Activated T-helper 1 cell treated with anti-CD3 and anti-CD28 coated beads, Interleukin-12 subunit alpha, Interleukin-12 subunit beta, Interleukin-2, Interleukin-4 antibody, amounts not matched to agents 30 ng/mL and 10 ng/mL and 1 ng/mL, durations not matched to agents 14 hours and 24 hours and 36 hours (primary cell): ENCODE measurements at regions not wholly inside any gene's neighbourhood (a gene's known extent, or its start where the extent isn't known, plus 50 kb on each side); places are given as distances from the start of the nearest gene placed in this dataset.

Source experiments
- DNase-seq: peaks from one replicate; pipeline ENCODE4 v3.0.0; 2021; ENCODE audit warnings: low spot score
- H3K27ac Mint-ChIP-seq: one replicate; pipeline ENCODE4 v1.8.0; 2021; ENCODE audit warnings: mild to moderate bottlenecking, mixed read lengths
- H3K27me3 Mint-ChIP-seq: one replicate; pipeline ENCODE4 v1.8.0; 2022; ENCODE audit warnings: mild to moderate bottlenecking, moderate library complexity, mixed read lengths; ENCODE audit not compliant: insufficient read depth
- H3K36me3 Mint-ChIP-seq: one replicate; pipeline ENCODE4 v1.8.0; 2021; ENCODE audit warnings: low read depth, mixed read lengths
- H3K4me1 Mint-ChIP-seq: one replicate; pipeline ENCODE4 v1.8.0; 2021; ENCODE audit warnings: low read depth, mixed read lengths
- H3K4me3 Mint-ChIP-seq: one replicate; pipeline ENCODE4 v1.8.0; 2021; ENCODE audit warnings: mild to moderate bottlenecking, moderate library complexity, mixed read lengths
- H3K9me3 Mint-ChIP-seq: one replicate; pipeline ENCODE4 v1.8.0; 2021; ENCODE audit warnings: mixed read lengths
- intact Hi-C: fragments of 100-400 bp; cut with micrococcal nuclease; formaldehyde crosslinking; loops from one replicate; pipeline ENCODE4 v1.15.1; 2024

DNA sequence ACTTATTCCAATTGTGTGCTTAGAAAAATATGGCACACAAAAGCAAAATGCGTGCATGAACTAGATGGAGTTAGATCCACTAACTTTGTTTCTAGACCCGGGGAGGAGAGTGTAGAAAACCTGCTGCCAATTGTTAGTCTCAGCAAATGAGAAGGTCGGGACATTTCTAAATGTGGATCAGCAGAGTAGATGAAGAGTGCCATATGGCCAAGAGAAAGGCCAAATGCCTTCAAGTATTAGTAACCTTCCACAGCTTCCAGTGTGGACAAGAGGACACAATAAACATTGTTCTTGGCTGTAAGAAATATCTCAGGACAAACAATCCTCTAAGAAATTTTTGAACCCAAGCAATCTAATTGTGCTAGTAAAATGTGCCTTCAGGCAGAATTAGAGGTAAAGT lies 690.3 kb downstream of the REEP3 start:
- intact Hi-C loops = no loop called here
- no peaks in the 10 kb centered on the region for H3K36me3 Mint-ChIP-seq

DNA sequence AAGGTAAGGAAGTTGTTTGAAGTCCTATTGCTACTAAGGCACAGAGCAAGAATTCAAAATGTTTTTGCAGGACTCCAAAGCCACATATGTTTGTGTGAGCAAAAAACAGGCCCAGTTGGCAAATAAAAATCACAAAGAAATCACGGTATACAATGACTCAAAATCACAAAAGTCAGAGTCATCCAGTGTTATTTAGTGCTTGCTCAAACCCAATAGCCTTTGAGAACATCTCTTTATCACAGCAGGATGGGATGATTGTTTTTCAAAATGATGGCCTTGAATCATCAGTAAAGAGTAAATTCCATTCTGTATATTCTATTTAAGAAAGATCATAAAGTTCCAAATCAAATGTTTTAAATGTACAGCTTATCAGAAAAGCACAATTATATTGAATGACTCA lies 693.9 kb downstream of the REEP3 start:
- Mint-ChIP-seq H3K4me3 (no peak overlapping the region), H3K27ac (no peak overlapping the region), H3K27me3 (no peaks in the 10 kb centered on the region), H3K4me1 (no peaks in the 10 kb centered on the region), H3K36me3 (no peaks in the 10 kb centered on the region), H3K9me3 (peaks cover 11% of the 10 kb centered on the region)
- no peak for DNase-seq
- intact Hi-C loops = no loop called here

More for the DNA sequence above, 690.3 kb downstream of the REEP3 start:
- no peak overlapping the region for H3K4me3 Mint-ChIP-seq
- H3K27ac Mint-ChIP-seq = no peak overlapping the region
- no peak for DNase-seq
- H3K4me1 Mint-ChIP-seq = no peaks in the 10 kb centered on the region
- peaks cover 12% of the 10 kb centered on the region for H3K9me3 Mint-ChIP-seq
- peaks cover 2% of the 10 kb centered on the region for H3K27me3 Mint-ChIP-seq

DNA sequence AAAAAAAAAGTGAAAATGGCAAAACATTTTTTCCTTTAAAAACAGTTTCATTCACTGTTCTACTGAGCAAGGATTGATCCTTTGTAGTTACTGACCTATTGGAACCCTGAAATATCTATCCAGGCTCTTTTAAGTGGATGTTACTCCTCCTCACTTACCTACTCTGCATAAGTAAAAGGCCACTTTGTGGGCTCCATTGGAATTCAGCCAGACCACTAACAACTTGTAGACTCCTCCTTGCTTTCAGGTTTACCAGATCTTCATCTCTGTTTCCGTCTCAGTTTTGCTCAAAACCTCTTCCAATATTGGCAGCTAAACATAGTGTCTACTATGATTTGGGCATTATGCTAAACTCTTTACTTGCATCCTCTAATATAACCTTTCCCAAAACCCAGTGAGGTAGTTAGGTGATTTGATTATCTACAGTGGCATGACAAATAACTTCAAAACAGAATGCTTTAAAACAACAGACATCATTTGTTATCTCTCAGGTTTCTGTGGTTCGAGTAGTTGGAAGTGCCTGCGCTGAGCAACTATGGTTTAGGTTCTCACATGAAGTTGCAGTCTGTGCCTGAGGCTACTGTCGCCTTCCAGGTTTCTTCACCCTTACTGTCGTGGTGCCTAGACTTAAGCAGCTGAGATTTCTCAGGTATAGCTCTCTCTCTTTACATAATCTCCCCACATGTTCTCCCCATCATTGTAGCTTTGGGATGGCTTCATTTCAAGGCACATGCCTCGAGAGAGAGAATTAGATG lies 698.2 kb downstream of the REEP3 start:
- H3K4me3 Mint-ChIP-seq = no peak overlapping the region
- intact Hi-C loops = no loop called here
- H3K36me3 Mint-ChIP-seq = no peaks in the 10 kb centered on the region
- no peaks in the 10 kb centered on the region for H3K27me3 Mint-ChIP-seq
- no peaks in the 10 kb centered on the region for H3K4me1 Mint-ChIP-seq
- H3K9me3 Mint-ChIP-seq = peaks cover 18% of the 10 kb centered on the region
- DNase-seq = no peak
- no peak overlapping the region for H3K27ac Mint-ChIP-seq

DNA sequence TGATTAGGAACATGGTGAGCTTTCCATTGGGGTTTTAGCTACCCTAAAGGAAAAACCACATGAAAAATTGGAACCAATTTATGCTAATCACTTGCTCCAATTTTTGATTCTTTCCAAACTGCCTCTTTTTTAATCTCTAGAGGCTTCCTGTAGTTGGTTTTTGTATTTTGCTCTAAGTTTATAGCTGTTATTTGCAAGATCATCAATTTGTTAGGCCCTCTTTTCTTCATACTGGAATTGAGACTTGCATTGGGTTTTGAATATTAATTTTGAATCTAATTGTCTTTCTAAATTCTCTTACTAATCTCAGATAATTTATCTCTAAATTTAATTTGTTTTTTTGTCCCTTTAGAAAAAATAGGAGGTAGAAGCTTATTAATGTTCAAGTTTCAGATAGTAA lies 713.3 kb downstream of the REEP3 start:
- Mint-ChIP-seq H3K4me1 (no peaks in the 10 kb centered on the region), H3K27ac (no peak overlapping the region), H3K9me3 (peaks cover 9% of the 10 kb centered on the region), H3K27me3 (no peaks in the 10 kb centered on the region), H3K4me3 (no peak overlapping the region), H3K36me3 (no peaks in the 10 kb centered on the region)
- DNase-seq = no peak
- intact Hi-C loops = no loop called here

DNA sequence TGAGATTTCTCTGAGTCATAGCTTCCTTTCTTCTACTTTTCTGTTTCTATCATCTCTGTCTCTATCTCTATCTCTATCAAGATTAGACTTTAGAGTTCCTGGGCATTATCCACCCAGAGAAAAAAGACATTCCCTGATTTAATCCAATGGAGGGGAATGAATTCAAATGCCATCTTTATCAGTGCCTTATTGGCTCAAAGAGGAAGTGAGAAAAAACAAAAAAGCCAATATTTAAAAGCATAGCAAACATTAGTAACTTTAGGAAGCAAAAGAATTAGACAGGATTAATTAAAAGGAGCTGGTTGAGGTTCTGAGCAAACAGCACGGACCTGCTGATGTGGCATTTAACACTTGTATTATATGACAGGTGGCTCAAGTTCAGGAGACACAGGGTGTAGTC lies 736.5 kb downstream of the REEP3 start:
- H3K4me1 Mint-ChIP-seq = no peaks in the 10 kb centered on the region
- H3K27ac Mint-ChIP-seq = no peak overlapping the region
- H3K4me3 Mint-ChIP-seq = no peak overlapping the region
- no peaks in the 10 kb centered on the region for H3K9me3 Mint-ChIP-seq
- H3K27me3 Mint-ChIP-seq = no peaks in the 10 kb centered on the region
- no peak for DNase-seq
- H3K36me3 Mint-ChIP-seq = no peaks in the 10 kb centered on the region
- intact Hi-C loops = no loop called here

DNA sequence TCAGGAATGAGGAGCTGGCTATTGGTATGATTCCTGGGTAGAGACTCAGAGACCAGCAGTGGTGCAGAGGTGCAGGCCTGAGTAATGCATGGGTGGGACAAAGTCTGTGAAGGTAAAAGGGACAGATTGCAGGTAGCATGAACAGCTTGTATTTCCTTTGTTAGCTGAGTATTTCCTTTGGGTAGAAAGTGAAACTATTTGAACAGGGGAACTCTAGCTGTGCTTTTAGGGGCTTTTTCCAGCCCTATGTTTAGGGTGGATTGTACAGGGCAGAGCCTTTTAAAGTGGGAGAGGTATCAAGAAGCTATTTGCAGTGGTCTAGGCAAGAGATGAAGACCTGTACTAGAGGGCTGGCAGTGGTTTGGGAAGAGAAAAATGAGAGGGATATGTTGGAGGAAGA lies 739.9 kb downstream of the REEP3 start:
- H3K27me3 Mint-ChIP-seq = no peaks in the 10 kb centered on the region
- no peaks in the 10 kb centered on the region for H3K36me3 Mint-ChIP-seq
- no peak overlapping the region for H3K4me3 Mint-ChIP-seq
- no peaks in the 10 kb centered on the region for H3K4me1 Mint-ChIP-seq
- no peak overlapping the region for H3K27ac Mint-ChIP-seq
- intact Hi-C loops = no loop called here
- no peaks in the 10 kb centered on the region for H3K9me3 Mint-ChIP-seq
- no peak for DNase-seq

DNA sequence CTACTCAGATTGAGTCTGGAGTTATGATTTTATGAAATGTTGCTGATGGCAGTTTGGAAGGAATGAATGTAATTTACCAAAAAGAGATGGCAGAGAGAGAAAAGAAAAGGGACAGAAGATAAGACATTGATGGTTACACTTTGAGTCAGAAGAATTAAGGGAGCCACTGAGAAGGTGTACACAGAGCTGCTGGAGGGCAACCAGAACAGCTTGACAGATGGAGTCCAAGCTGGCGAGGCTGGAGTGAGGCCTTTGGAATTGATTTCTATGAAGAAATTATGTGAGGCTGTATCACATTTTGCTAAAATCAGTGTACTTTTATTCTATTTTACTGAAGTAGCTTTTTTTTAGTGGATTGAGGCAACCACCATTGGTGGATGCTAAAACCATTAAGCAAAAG lies 740.5 kb downstream of the REEP3 start:
- H3K36me3 Mint-ChIP-seq = no peaks in the 10 kb centered on the region
- no peaks in the 10 kb centered on the region for H3K9me3 Mint-ChIP-seq
- no peak overlapping the region for H3K27ac Mint-ChIP-seq
- H3K27me3 Mint-ChIP-seq = no peaks in the 10 kb centered on the region
- H3K4me1 Mint-ChIP-seq = no peaks in the 10 kb centered on the region
- no peak overlapping the region for H3K4me3 Mint-ChIP-seq
- DNase-seq = no peak
- intact Hi-C loops = no loop called here

DNA sequence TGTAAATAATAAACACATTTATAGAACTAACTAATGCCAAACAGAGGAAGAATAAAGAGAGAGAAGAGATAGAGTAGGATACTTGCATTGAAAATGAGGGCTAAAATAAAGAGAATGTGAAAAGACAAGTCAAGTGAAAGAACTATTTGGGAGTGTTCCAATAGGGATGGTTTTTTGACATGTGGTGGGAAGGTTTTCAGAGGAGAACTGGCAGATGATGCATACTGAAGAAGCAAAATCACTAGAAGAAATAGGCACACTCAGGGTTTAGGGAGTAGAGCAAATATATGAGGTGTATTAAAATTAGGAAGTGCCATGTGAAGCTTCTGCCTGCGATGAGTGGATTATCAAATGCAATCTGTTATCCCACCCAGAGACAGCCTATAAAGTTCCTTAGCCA lies 744.8 kb downstream of the REEP3 start:
- intact Hi-C loops = no loop called here
- Mint-ChIP-seq H3K4me3 (no peak overlapping the region), H3K4me1 (no peaks in the 10 kb centered on the region), H3K36me3 (no peaks in the 10 kb centered on the region), H3K27ac (no peak overlapping the region), H3K9me3 (no peaks in the 10 kb centered on the region), H3K27me3 (no peaks in the 10 kb centered on the region)
- DNase-seq = no peak

DNA sequence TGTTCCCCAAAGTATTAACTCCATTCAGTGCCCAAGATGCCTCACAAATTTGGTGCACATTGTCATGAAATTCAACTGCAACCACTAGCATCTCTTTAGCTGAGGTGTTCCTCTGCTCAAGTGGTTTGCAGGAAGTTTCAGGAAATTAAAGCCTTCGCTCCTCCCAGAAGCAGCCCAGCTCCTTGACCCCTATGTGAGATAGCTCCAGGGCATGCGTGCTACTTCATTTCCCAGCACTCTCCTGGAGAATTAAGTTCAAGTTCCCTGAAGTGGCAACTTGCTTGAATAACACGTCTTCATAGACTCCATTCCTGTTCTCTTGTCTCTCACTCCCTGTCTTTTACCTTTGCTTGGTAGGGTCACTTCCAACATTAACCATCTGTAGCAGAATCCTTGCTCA lies 750.3 kb downstream of the REEP3 start:
- Mint-ChIP-seq H3K9me3 (no peaks in the 10 kb centered on the region), H3K27me3 (no peaks in the 10 kb centered on the region), H3K36me3 (no peaks in the 10 kb centered on the region)

DNA sequence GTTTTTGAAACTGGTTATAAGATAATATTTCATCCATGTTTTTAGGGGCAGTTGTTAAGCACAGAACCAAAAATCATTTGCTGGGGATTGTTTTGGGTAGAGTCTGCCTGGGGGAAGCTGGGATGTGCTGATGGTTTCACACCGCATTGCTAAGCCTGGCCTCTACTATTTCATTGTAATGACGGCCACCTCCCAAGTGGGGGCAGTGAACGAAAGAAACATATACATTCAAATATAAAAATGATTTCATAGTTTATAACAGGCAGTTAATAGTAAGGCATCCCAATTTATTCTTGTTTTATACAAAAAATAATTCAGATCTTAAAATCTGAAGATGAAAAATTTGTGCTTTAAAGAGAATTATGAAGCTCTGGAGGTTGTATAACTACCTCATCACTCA lies 750.8 kb downstream of the REEP3 start:
- Mint-ChIP-seq H3K36me3 (no peaks in the 10 kb centered on the region), H3K27me3 (no peaks in the 10 kb centered on the region), H3K9me3 (no peaks in the 10 kb centered on the region), H3K27ac (no peak overlapping the region), H3K4me1 (no peaks in the 10 kb centered on the region), H3K4me3 (no peak overlapping the region)
- no peak for DNase-seq
- intact Hi-C loops = no loop called here

More for the DNA sequence above, 750.3 kb downstream of the REEP3 start:
- Mint-ChIP-seq H3K4me3 (no peak overlapping the region), H3K27ac (no peak overlapping the region), H3K4me1 (no peaks in the 10 kb centered on the region)
- no peak for DNase-seq
- intact Hi-C loops = no loop called here

DNA sequence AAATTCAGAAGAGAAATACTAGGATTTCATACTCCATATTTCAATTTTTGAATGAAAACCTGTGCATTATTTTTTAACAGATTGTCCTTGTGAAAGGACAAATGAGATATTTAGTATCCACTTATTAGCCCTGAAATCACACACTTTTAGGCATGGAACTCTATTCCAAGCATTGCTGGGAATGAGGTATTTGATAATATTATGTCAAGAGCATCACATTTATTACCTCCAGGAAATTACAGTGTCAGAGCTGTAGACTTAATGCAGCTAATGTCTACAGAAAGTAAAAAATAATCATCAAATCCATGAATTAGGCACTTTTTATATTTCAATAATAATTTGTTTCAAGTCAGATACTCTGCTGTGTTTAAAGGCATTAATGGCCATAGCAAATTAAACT lies 753.8 kb downstream of the REEP3 start:
- intact Hi-C loops = no loop called here
- no peak for DNase-seq
- H3K36me3 Mint-ChIP-seq = no peaks in the 10 kb centered on the region
- H3K4me1 Mint-ChIP-seq = no peaks in the 10 kb centered on the region
- H3K27me3 Mint-ChIP-seq = no peaks in the 10 kb centered on the region
- no peak overlapping the region for H3K27ac Mint-ChIP-seq
- no peak overlapping the region for H3K4me3 Mint-ChIP-seq
- no peaks in the 10 kb centered on the region for H3K9me3 Mint-ChIP-seq

DNA sequence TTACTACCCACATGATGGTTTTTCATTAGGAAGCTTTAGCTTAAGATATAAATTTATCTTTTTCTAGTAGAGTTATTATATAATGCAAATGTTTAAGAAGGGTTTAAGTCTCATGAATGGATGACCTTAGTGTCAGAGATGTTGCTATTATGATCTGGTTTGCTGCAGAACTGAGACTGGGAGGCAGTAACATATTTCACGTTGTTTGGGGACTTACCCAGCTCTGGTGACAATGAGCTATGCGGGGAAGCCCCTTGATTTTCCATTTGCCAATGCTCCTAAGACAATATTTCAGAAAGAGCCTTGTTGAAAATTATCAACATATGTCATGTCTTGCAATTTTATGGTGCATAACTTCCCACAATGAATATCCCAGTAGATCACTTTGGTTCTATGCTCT lies 754.6 kb downstream of the REEP3 start:
- H3K9me3 Mint-ChIP-seq = no peaks in the 10 kb centered on the region

DNA sequence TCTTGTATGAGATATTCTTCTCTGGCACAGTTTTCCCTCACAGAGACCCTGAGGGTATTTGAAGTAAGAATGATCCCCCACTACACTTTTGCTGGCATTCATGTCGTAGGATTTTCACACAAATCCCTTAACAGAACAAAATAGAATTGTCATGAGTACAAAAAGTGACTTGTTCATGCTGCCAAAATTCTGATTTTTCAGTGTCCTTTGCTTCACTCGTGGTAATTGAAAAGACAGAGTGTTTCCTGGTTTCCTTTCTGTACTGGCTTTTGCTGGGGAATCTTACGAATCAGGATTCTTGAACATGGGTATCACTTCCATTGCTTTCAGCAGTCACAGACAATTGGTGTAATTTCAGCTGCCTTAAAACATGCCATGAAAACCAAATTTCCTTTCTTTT lies 756.3 kb downstream of the REEP3 start:
- H3K4me3 Mint-ChIP-seq = no peak overlapping the region
- no peaks in the 10 kb centered on the region for H3K27me3 Mint-ChIP-seq
- DNase-seq = no peak
- no peaks in the 10 kb centered on the region for H3K4me1 Mint-ChIP-seq
- no peaks in the 10 kb centered on the region for H3K36me3 Mint-ChIP-seq
- intact Hi-C loops = no loop called here
- H3K9me3 Mint-ChIP-seq = no peaks in the 10 kb centered on the region
- no peak overlapping the region for H3K27ac Mint-ChIP-seq

More for the DNA sequence above, 754.6 kb downstream of the REEP3 start:
- no peak overlapping the region for H3K27ac Mint-ChIP-seq
- intact Hi-C loops = no loop called here
- H3K36me3 Mint-ChIP-seq = no peaks in the 10 kb centered on the region
- no peaks in the 10 kb centered on the region for H3K4me1 Mint-ChIP-seq
- no peak for DNase-seq
- no peaks in the 10 kb centered on the region for H3K27me3 Mint-ChIP-seq
- H3K4me3 Mint-ChIP-seq = no peak overlapping the region

DNA sequence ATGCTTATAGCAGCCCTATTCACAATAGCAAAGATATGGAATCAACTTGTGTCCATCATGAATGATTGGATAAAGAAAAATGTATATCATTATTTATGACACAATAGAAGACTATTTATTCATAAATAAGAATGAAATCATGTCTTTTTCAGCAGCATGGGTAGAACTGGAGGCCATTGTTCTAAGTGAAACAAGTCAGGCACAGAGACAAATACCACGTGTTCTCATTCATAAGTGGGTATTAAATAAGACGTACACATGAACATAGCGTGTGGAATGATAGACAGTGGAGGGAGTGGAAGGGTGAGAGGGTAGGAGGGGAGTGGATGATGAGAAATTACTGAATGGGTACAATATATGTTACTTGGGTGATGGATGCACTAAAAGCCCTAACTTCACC lies 762.4 kb downstream of the REEP3 start:
- intact Hi-C loops = no loop called here
- H3K4me3 Mint-ChIP-seq = no peak overlapping the region
- no peaks in the 10 kb centered on the region for H3K27me3 Mint-ChIP-seq
- no peak for DNase-seq
- H3K4me1 Mint-ChIP-seq = no peaks in the 10 kb centered on the region
- H3K36me3 Mint-ChIP-seq = no peaks in the 10 kb centered on the region
- no peaks in the 10 kb centered on the region for H3K9me3 Mint-ChIP-seq
- no peak overlapping the region for H3K27ac Mint-ChIP-seq
